ENCODE measurements at regions not wholly inside any gene's neighbourhood (a gene's known extent, or its start where the extent isn't known, plus 50 kb on each side); places are given as distances from the start of the nearest gene placed in this dataset.

DNA sequence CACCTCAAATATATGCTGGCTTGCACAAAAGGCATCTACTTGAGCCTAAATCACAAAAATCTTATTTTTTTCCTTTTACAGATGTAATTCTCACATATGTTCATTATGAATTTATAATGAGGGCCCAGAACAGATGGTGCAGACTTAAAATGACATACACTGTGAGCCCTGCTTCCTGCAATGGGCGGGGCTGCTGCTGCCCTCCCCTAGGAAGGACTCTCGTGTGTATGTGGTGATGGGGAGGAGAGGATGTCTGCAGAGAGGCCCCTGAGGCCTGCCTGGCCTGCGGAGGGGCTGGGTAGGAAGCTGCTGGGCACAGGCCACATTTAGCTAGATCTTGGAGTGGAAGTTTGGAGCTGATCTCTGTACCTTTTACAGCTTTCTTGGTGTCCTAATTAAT, 233.4 kb upstream of the KIRREL3 start:
- no peak overlapping the region for H3K9ac ChIP-seq (ENCODE audit: low read length)
- no peaks in the 10 kb centered on the region for H3K9me3 ChIP-seq (ENCODE audit: low read length)
- no peak overlapping the region for H3K4me3 ChIP-seq (ENCODE audit: low read length)
- no peak overlapping the region for H3K27ac ChIP-seq (ENCODE audit: low read length)
- H3K9me2 ChIP-seq (ENCODE audit: insufficient read depth, low read length), result no peaks in the 10 kb centered on the region
- no peaks in the 10 kb centered on the region for H3K36me3 ChIP-seq (ENCODE audit: insufficient read depth, low read length)
- no peaks in the 10 kb centered on the region for H3F3A ChIP-seq (ENCODE audit: insufficient read depth, low read length, poor library complexity, severe bottlenecking)
- H3K79me2 ChIP-seq (replicated peaks; ENCODE audit: insufficient read depth, low read length), result no peaks in the 10 kb centered on the region
- H3K27me3 ChIP-seq (ENCODE audit: insufficient read depth, low read depth, low read length), result no peaks in the 10 kb centered on the region
- TF ChIP-seq, protein P1, sequence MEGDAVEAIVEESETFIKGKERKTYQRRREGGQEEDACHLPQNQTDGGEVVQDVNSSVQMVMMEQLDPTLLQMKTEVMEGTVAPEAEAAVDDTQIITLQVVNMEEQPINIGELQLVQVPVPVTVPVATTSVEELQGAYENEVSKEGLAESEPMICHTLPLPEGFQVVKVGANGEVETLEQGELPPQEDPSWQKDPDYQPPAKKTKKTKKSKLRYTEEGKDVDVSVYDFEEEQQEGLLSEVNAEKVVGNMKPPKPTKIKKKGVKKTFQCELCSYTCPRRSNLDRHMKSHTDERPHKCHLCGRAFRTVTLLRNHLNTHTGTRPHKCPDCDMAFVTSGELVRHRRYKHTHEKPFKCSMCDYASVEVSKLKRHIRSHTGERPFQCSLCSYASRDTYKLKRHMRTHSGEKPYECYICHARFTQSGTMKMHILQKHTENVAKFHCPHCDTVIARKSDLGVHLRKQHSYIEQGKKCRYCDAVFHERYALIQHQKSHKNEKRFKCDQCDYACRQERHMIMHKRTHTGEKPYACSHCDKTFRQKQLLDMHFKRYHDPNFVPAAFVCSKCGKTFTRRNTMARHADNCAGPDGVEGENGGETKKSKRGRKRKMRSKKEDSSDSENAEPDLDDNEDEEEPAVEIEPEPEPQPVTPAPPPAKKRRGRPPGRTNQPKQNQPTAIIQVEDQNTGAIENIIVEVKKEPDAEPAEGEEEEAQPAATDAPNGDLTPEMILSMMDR (IDR thresholded peaks at IDR 0.05; ENCODE audit: poor library complexity, severe bottlenecking), result no peak
- H3K4me2 ChIP-seq (ENCODE audit: low read length), result no peak overlapping the region
- H4K20me1 ChIP-seq (ENCODE audit: insufficient read depth), result no peaks in the 10 kb centered on the region
- H2AFZ ChIP-seq (ENCODE audit: low read depth, low read length), result no peak overlapping the region

DNA sequence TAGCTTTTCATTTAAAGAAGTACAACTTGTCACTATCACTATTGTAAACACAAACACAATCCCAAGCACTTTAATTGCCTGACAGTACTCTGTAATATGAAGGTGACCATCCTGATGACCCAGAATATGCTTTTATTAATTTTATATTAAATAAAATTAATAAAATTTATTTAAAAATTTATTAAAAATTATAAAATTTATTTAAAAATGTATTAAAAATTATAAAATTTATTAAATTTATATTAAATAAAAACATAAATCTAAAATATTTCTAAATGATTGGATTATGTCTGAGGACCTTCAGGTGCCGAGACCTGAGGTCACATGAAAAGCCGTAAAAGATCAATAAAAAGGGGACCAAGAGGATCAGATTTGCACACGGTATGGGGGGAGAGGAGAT, 229.8 kb upstream of the KIRREL3 start:
- Histone ChIP-seq H2AFZ (ENCODE audit: low read depth, low read length) (no peak overlapping the region), H3K9me3 (ENCODE audit: low read length) (no peaks in the 10 kb centered on the region), H3K9ac (ENCODE audit: low read length) (no peak overlapping the region), H3F3A (ENCODE audit: insufficient read depth, low read length, poor library complexity, severe bottlenecking) (no peaks in the 10 kb centered on the region), H3K79me2 (replicated peaks; ENCODE audit: insufficient read depth, low read length) (no peaks in the 10 kb centered on the region), H3K9me2 (ENCODE audit: insufficient read depth, low read length) (no peaks in the 10 kb centered on the region), H3K27ac (ENCODE audit: low read length) (no peak overlapping the region), H4K20me1 (ENCODE audit: insufficient read depth) (no peaks in the 10 kb centered on the region), H3K4me3 (ENCODE audit: low read length) (no peak overlapping the region), H3K27me3 (ENCODE audit: insufficient read depth, low read depth, low read length) (no peaks in the 10 kb centered on the region), H3K4me2 (ENCODE audit: low read length) (no peak overlapping the region), H3K36me3 (ENCODE audit: insufficient read depth, low read length) (no peaks in the 10 kb centered on the region)
- TF ChIP-seq, protein P1 (IDR thresholded peaks at IDR 0.05; ENCODE audit: poor library complexity, severe bottlenecking), result no peak
- no peak for TF ChIP-seq MXI1 (conservative IDR thresholded peaks at IDR 0.05; ENCODE audit: poor library complexity, severe bottlenecking)
- TF ChIP-seq, protein P2, sequence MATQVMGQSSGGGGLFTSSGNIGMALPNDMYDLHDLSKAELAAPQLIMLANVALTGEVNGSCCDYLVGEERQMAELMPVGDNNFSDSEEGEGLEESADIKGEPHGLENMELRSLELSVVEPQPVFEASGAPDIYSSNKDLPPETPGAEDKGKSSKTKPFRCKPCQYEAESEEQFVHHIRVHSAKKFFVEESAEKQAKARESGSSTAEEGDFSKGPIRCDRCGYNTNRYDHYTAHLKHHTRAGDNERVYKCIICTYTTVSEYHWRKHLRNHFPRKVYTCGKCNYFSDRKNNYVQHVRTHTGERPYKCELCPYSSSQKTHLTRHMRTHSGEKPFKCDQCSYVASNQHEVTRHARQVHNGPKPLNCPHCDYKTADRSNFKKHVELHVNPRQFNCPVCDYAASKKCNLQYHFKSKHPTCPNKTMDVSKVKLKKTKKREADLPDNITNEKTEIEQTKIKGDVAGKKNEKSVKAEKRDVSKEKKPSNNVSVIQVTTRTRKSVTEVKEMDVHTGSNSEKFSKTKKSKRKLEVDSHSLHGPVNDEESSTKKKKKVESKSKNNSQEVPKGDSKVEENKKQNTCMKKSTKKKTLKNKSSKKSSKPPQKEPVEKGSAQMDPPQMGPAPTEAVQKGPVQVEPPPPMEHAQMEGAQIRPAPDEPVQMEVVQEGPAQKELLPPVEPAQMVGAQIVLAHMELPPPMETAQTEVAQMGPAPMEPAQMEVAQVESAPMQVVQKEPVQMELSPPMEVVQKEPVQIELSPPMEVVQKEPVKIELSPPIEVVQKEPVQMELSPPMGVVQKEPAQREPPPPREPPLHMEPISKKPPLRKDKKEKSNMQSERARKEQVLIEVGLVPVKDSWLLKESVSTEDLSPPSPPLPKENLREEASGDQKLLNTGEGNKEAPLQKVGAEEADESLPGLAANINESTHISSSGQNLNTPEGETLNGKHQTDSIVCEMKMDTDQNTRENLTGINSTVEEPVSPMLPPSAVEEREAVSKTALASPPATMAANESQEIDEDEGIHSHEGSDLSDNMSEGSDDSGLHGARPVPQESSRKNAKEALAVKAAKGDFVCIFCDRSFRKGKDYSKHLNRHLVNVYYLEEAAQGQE (IDR thresholded peaks at IDR 0.05; ENCODE audit: borderline replicate concordance), result no peak

DNA sequence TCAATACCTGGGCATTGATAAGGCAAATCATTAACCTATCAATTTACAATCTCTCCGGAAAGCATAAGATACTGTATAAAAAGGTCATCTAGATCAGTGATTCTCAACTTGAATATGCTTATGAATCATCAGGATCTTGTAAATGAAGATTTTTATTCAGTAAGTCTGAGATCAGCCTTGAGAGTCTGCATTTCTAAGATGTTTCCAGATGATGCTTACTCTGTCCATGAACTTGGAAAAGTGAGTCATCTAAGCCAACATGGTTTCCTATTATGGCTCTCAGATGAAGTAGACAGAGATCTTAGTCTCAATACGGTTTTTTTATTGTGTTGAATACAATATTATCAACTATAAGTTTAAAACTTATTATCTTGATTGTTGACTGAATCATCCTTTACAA, 226.4 kb upstream of the KIRREL3 start:
- no peaks in the 10 kb centered on the region for H3F3A ChIP-seq (ENCODE audit: insufficient read depth, low read length, poor library complexity, severe bottlenecking)
- no peaks in the 10 kb centered on the region for H3K9me2 ChIP-seq (ENCODE audit: insufficient read depth, low read length)
- no peaks in the 10 kb centered on the region for H3K36me3 ChIP-seq (ENCODE audit: insufficient read depth, low read length)
- H3K79me2 ChIP-seq (replicated peaks; ENCODE audit: insufficient read depth, low read length), result no peaks in the 10 kb centered on the region
- H3K4me3 ChIP-seq (ENCODE audit: low read length), result no peak overlapping the region
- H3K27me3 ChIP-seq (ENCODE audit: insufficient read depth, low read depth, low read length), result no peaks in the 10 kb centered on the region
- H3K9ac ChIP-seq (ENCODE audit: low read length), result no peak overlapping the region
- H4K20me1 ChIP-seq (ENCODE audit: insufficient read depth), result no peaks in the 10 kb centered on the region
- H3K27ac ChIP-seq (ENCODE audit: low read length), result no peak overlapping the region
- TF ChIP-seq POLR2AphosphoS5 (IDR thresholded peaks at IDR 0.05) (no peak), SMC3 (conservative IDR thresholded peaks at IDR 0.05; ENCODE audit: poor library complexity) (no peak), EZH2 (IDR thresholded peaks at IDR 0.05; ENCODE audit: borderline replicate concordance, insufficient read depth, low read length, poor library complexity, severe bottlenecking) (no peak), RAD21 (conservative IDR thresholded peaks at IDR 0.05) (no peak), MXI1 (conservative IDR thresholded peaks at IDR 0.05; ENCODE audit: poor library complexity, severe bottlenecking) (no peak), TAF1 (IDR thresholded peaks at IDR 0.05; ENCODE audit: low read depth) (no peak), EP300 (conservative IDR thresholded peaks at IDR 0.05; ENCODE audit: poor library complexity, severe bottlenecking) (no peak)
- TF ChIP-seq, protein P2 (IDR thresholded peaks at IDR 0.05; ENCODE audit: borderline replicate concordance), result no peak
- TF ChIP-seq, protein P1 (IDR thresholded peaks at IDR 0.05; ENCODE audit: poor library complexity, severe bottlenecking), result no peak
- no peak overlapping the region for H3K4me2 ChIP-seq (ENCODE audit: low read length)
- H3K9me3 ChIP-seq (ENCODE audit: low read length), result no peaks in the 10 kb centered on the region
- no peak overlapping the region for H2AFZ ChIP-seq (ENCODE audit: low read depth, low read length)
